Suprapubic skin (tissue), 4 donors: ENCODE measurements at regions not wholly inside any gene's neighbourhood (a gene's known extent, or its start where the extent isn't known, plus 50 kb on each side); places are given as distances from the start of the nearest gene placed in this dataset.

ENCODE experiments used
- CTCF ChIP-seq, 2 donors: fragments of 200-600 bp in 1 of 2; fragments of 450-650 bp in 1 of 2; sonication (generic) in 1 of 2; IDR thresholded peaks; one replicate each; pipeline ENCODE4 v1.5.1; 2016 to 2019; ENCODE audit warnings: antibody characterized with exemption in 2 of 2, mild to moderate bottlenecking in 1 of 2, moderate library complexity in 1 of 2
- EP300 ChIP-seq: sonication (generic); formaldehyde crosslinking; IDR thresholded peaks from one replicate; pipeline ENCODE4 v1.6.1; 2017; ENCODE audit warnings: antibody characterized with exemption
- POLR2A ChIP-seq, 2 donors: fragments of 450-650 bp; IDR thresholded peaks; one replicate each; pipeline ENCODE4 v1.6.1; 2017; ENCODE audit warnings: antibody characterized with exemption in 2 of 2, mild to moderate bottlenecking in 2 of 2, moderate library complexity in 2 of 2
- POLR2AphosphoS5 ChIP-seq, 3 donors: sonication (generic); formaldehyde crosslinking; IDR thresholded peaks; one replicate each; pipeline ENCODE4 v1.6.1; 2017; ENCODE audit warnings: antibody characterized with exemption in 3 of 3

DNA sequence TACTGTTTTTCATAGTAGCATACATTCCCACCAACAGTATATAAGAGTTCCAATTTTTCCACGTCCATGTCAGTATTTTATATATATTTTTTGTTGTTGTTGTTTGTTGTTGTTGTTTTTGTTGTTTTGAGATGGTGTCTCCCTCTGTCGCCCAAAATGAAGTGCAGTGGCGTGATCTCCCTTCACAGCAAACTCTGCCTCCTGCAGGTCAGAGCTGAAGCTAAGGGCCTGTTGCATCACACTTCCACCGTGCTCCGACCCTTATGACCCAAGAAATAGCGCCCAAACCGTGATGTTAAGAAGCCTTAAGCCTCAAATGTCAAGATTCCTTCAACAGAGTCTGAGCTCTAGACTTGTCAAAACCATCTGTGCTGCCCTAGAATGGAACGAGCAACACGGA, 2032.3 kb downstream of the MRPL39 start:
- TF ChIP-seq CTCF (IDR thresholded peaks at IDR 0.05) (no peak), POLR2A (IDR thresholded peaks at IDR 0.05) (no peak), POLR2AphosphoS5 (IDR thresholded peaks at IDR 0.05) (no peak), EP300 (no peak)
